Transverse colon (tissue), 4 donors: ENCODE measurements at regions not wholly inside any gene's neighbourhood (a gene's known extent, or its start where the extent isn't known, plus 50 kb on each side); places are given as distances from the start of the nearest gene placed in this dataset.

Experiments
- DNase-seq: peaks from one replicate; pipeline ENCODE4 v3.0.0-alpha.2; 2019
- H3K27ac ChIP-seq, 4 donors: fragments of 200-600 bp; sonication (generic); 2 replicates each; pipeline ENCODE4 v1.5.1; 2016 to 2018; ENCODE audit warnings: inconsistent platforms in 4 of 4
- H3K27me3 ChIP-seq: fragments of 200-600 bp; sonication (generic); 2 replicates; pipeline ENCODE4 v1.5.1; 2017; ENCODE audit warnings: inconsistent platforms
- H3K36me3 ChIP-seq, 4 donors: fragments of 200-600 bp; sonication (generic); 2 replicates each; pipeline ENCODE4 v1.5.1; 2017 to 2019; ENCODE audit warnings: inconsistent platforms in 4 of 4
- H3K4me1 ChIP-seq, 4 donors: fragments of 200-600 bp; sonication (generic); 2 replicates each; pipeline ENCODE4 v1.5.1; 2017 to 2020; ENCODE audit warnings: inconsistent platforms in 4 of 4
- H3K4me3 ChIP-seq, 4 donors: fragments of 200-600 bp; sonication (generic); 1 replicate in 1 of 4; 2 replicates in 3 of 4; pipeline versions ENCODE4 v1.5.1 to v1.6.1; 2017 to 2019; ENCODE audit warnings: inconsistent platforms in 4 of 4
- H3K9me3 ChIP-seq, 2 donors: fragments of 200-600 bp; sonication (generic); 2 replicates each; pipeline ENCODE4 v1.5.1; 2017 to 2019; ENCODE audit warnings: inconsistent platforms in 2 of 2
- CTCF ChIP-seq, 5 experiments: fragments of 200-600 bp in 3 of 5; fragments of 450-650 bp in 2 of 5; sonication (generic) in 3 of 5; IDR thresholded peaks; 1 replicate in 2 of 5; 2 replicates in 3 of 5; pipeline ENCODE4 v1.5.1; 2016 to 2017; ENCODE audit warnings: antibody characterized with exemption in 5 of 5, inconsistent platforms in 3 of 5, mild to moderate bottlenecking in 2 of 5, moderate library complexity in 1 of 5
- EP300 ChIP-seq: sonication (generic); formaldehyde crosslinking; IDR thresholded peaks from one replicate; pipeline ENCODE4 v1.6.1; 2017; ENCODE audit warnings: antibody characterized with exemption, low read depth
- POLR2A ChIP-seq: fragments of 450-650 bp; IDR thresholded peaks from one replicate; pipeline ENCODE4 v1.6.1; 2016; ENCODE audit warnings: antibody characterized with exemption, mild to moderate bottlenecking, moderate library complexity
- POLR2AphosphoS5 ChIP-seq, 3 donors: sonication (generic); formaldehyde crosslinking; IDR thresholded peaks; one replicate each; pipeline ENCODE4 v1.6.1; 2016; ENCODE audit warnings: antibody characterized with exemption in 3 of 3
- WGBS, 2 donors: methylation state at CpG; one replicate each; pipeline ENCODE4 v1.1.5; 2018; ENCODE audit warnings: low coverage in 1 of 2; 5-methylcytosine and 5-hydroxymethylcytosine counted together
- in situ Hi-C, 4 donors: fragments of 200-750 bp; cut with MboI; loops; one replicate each; pipeline versions ENCODE4 v1.15.0 to v1.15.1; 2017; ENCODE audit warnings: low sequenced_read_pairs in 3 of 4, low pct_ligation_motif_present in 1 of 4, low pct_unique_long_range_greater_than_20kb in 1 of 4
- intact Hi-C: fragments of 100-400 bp; cut with DNase I; formaldehyde crosslinking; loops from one replicate; pipeline ENCODE4 v1.15.1; 2023; ENCODE audit warnings: low total_unique reads
- small RNA-seq, 4 donors: library from RNA; depleted of rRNA; stranded (forward); fragments of <200 nt; gene quantifications; one replicate each; pipeline ENCODE3, GENCODE V24; 2016

GRCh38 chr20:40977218-40977617 is 51.4 kb upstream of the TOP1 start:
- intact Hi-C loops = no loop called here
- DNase-seq = no peak

GRCh38 chr20:40978761-40979160 is 49.9 kb upstream of the TOP1 start:
- Histone ChIP-seq H3K4me3 (no peak overlapping the region), H3K9me3 (peaks cover 17 to 20% of the 10 kb centered on the region in 2 donors), H3K36me3 (no peaks in the 10 kb centered on the region), H3K27me3 (no peaks in the 10 kb centered on the region), H3K4me1 (no peaks in the 10 kb centered on the region), H3K27ac (no peak overlapping the region)
- intact Hi-C loops (no loop called here), in situ Hi-C loops (loop anchor here in 3 of 4 donors (10.0 to 25.0 kb wide), 3 partner anchors 116 to 359 kb away; partner anchors contain the start of gene LPIN3 (in 1 of the 3))
- WGBS, 2 donors = 93% methylated on average over 3 of the region's 3 CpGs; no CpG with 5 or more reads in 1 of the 2 donors
- DNase-seq = no peak
- TF ChIP-seq POLR2A (no peak), CTCF (IDR thresholded peaks at IDR 0.05) (no peak), POLR2AphosphoS5 (IDR thresholded peaks at IDR 0.05) (no peak), EP300 (no peak)

More at GRCh38 chr20:40977218-40977617, 51.4 kb upstream of the TOP1 start:
- H3K27ac ChIP-seq = no peak overlapping the region
- in situ Hi-C loops = loop anchor here in 3 of 4 donors (10.0 to 25.0 kb wide), 3 partner anchors 118 to 360 kb away; partner anchors contain the start of gene LPIN3 (in 1 of the 3)
- no peaks in the 10 kb centered on the region for H3K27me3 ChIP-seq
- H3K36me3 ChIP-seq = no peaks in the 10 kb centered on the region
- no peaks in the 10 kb centered on the region for H3K4me1 ChIP-seq
- no peak for TF ChIP-seq POLR2A
- no peak for TF ChIP-seq POLR2AphosphoS5 (IDR thresholded peaks at IDR 0.05)
- no peak for TF ChIP-seq CTCF (IDR thresholded peaks at IDR 0.05)
- TF ChIP-seq EP300 = no peak
- peaks cover 17 to 20% of the 10 kb centered on the region in 2 donors for H3K9me3 ChIP-seq
- no peak overlapping the region for H3K4me3 ChIP-seq

Small RNA genes in the stretch of these regions (small RNA-seq; reads per million reads assigned to genes)
- 0 reads per million in 4 donors for gene RNA5SP484
